ENCODE measurements at regions not wholly inside any gene's neighbourhood (a gene's known extent, or its start where the extent isn't known, plus 50 kb on each side); places are given as distances from the start of the nearest gene placed in this dataset.
A peak's percentile ranks its signal among the peaks of the same experiment; 100 is the strongest.

GRCh38 chr7:35448486-35448885 is 194.6 kb upstream of the TBX20 start:
- DNase-seq (ENCODE audit: low spot score), result no peak

- DNase-seq (ENCODE audit: low spot score), result no peak
Observed at GRCh38 chr7:35446091-35446490, 192.2 kb upstream of the TBX20 start.

GRCh38 chr7:35437619-35438275 is 183.8 kb upstream of the TBX20 start:
- no peak for DNase-seq (ENCODE audit: low spot score)

GRCh38 chr7:35436452-35436851 is 182.6 kb upstream of the TBX20 start:
- DNase-seq (ENCODE audit: low spot score), result no peak

GRCh38 chr7:35430547-35431153 is 176.8 kb upstream of the TBX20 start:
- peak; percentile 57 for DNase-seq (ENCODE audit: low spot score)

- DNase-seq (ENCODE audit: low spot score), result peak; percentile 59
Observed at GRCh38 chr7:35424869-35425495, 171.1 kb upstream of the TBX20 start.

GRCh38 chr7:35424440-35424839 is 170.5 kb upstream of the TBX20 start:
- DNase-seq (ENCODE audit: low spot score), result no peak

GRCh38 chr7:35422715-35423114 is 168.8 kb upstream of the TBX20 start:
- no peak for DNase-seq (ENCODE audit: low spot score)

- DNase-seq (ENCODE audit: low spot score), result no peak
Observed at GRCh38 chr7:35420656-35421055, 166.8 kb upstream of the TBX20 start.

- DNase-seq (ENCODE audit: low spot score), result no peak
Observed at GRCh38 chr7:35419391-35419755, 165.5 kb upstream of the TBX20 start.

- no peak for DNase-seq (ENCODE audit: low spot score)
Observed at GRCh38 chr7:35418716-35419390, 165.0 kb upstream of the TBX20 start.

- DNase-seq (ENCODE audit: low spot score), result no peak
Observed at GRCh38 chr7:35416568-35416967, 162.7 kb upstream of the TBX20 start.

GRCh38 chr7:35415411-35415822 is 161.5 kb upstream of the TBX20 start:
- no peak for DNase-seq (ENCODE audit: low spot score)

GRCh38 chr7:35411331-35411730 is 157.4 kb upstream of the TBX20 start:
- no peak for DNase-seq (ENCODE audit: low spot score)

GRCh38 chr7:35405461-35405860 is 151.6 kb upstream of the TBX20 start:
- no peak for DNase-seq (ENCODE audit: low spot score)

- no peak for DNase-seq (ENCODE audit: low spot score)
Observed at GRCh38 chr7:35401217-35401879, 147.4 kb upstream of the TBX20 start.

GRCh38 chr7:35399840-35400239 is 145.9 kb upstream of the TBX20 start:
- DNase-seq (ENCODE audit: low spot score), result no peak

GRCh38 chr7:35399216-35399615 is 145.3 kb upstream of the TBX20 start:
- DNase-seq (ENCODE audit: low spot score), result no peak

- DNase-seq (ENCODE audit: low spot score), result no peak
Observed at GRCh38 chr7:35398518-35398917, 144.6 kb upstream of the TBX20 start.

GRCh38 chr7:35390146-35390545 is 136.2 kb upstream of the TBX20 start:
- no peak for DNase-seq (ENCODE audit: low spot score)

GRCh38 chr7:35389636-35390035 is 135.7 kb upstream of the TBX20 start:
- DNase-seq (ENCODE audit: low spot score), result no peak
